DOHH2 (cell line): ENCODE measurements at regions not wholly inside any gene's neighbourhood (a gene's known extent, or its start where the extent isn't known, plus 50 kb on each side); places are given as distances from the start of the nearest gene placed in this dataset.

Experiments used
- H3F3A ChIP-seq: fragments of 200-600 bp; sonication (generic), shearing (Covaris generic); 2 replicates; pipeline ENCODE4 v1.6.0; 2016; ENCODE audit warnings: antibody characterized with exemption, mild to moderate bottlenecking; ENCODE audit not compliant: control insufficient read depth, insufficient read depth
- H3K27ac ChIP-seq: fragments of 200-600 bp; sonication (generic); 2 replicates; pipeline ENCODE4 v1.5.1; 2014; ENCODE audit warnings: low read depth, mild to moderate bottlenecking, low read length, moderate library complexity
- H3K27me3 ChIP-seq: fragments of 200-600 bp; sonication (generic); 2 replicates; pipeline ENCODE4 v1.6.1; 2014; ENCODE audit warnings: mild to moderate bottlenecking, low read length, mixed read lengths; ENCODE audit not compliant: control insufficient read depth
- H3K36me3 ChIP-seq: fragments of 200-600 bp; sonication (generic); 2 replicates; pipeline ENCODE4 v1.6.1; 2014; ENCODE audit warnings: mild to moderate bottlenecking, low read length, moderate library complexity, mixed read lengths; ENCODE audit not compliant: control insufficient read depth
- H3K4me1 ChIP-seq: fragments of 200-600 bp; sonication (generic); 2 replicates; pipeline ENCODE4 v1.6.1; 2014; ENCODE audit warnings: mild to moderate bottlenecking, low read length, mixed read lengths; ENCODE audit not compliant: control insufficient read depth
- H3K4me2 ChIP-seq: fragments of 200-600 bp; sonication (generic); 2 replicates; pipeline ENCODE4 v1.6.0; 2014; ENCODE audit warnings: mild to moderate bottlenecking, low read length, moderate library complexity
- H3K4me3 ChIP-seq: fragments of 200-600 bp; sonication (generic); 2 replicates; pipeline ENCODE4 v1.5.1; 2014; ENCODE audit warnings: mild to moderate bottlenecking, low read length, mixed read lengths
- H3K79me2 ChIP-seq: fragments of 200-600 bp; sonication (generic); 2 replicates; pipeline ENCODE4 v1.6.1; 2014; ENCODE audit warnings: mild to moderate bottlenecking, low read length, mixed read lengths; ENCODE audit not compliant: control insufficient read depth
- H3K9me2 ChIP-seq: fragments of 200-600 bp; sonication (generic); replicated peaks from 2 replicates; pipeline ENCODE4 v1.6.1; 2014; ENCODE audit warnings: mild to moderate bottlenecking, low read length, mixed read lengths; ENCODE audit not compliant: control insufficient read depth
- H3K9me3 ChIP-seq: fragments of 200-600 bp; sonication (generic); 2 replicates; pipeline ENCODE4 v1.6.1; 2014; ENCODE audit warnings: antibody characterized with exemption, low read length, mixed read lengths; ENCODE audit not compliant: control insufficient read depth, insufficient read depth
- H4K20me1 ChIP-seq: fragments of 200-600 bp; sonication (generic); 2 replicates; pipeline ENCODE4 v1.6.0; 2014; ENCODE audit warnings: low read depth, mild to moderate bottlenecking, antibody characterized with exemption, low read length, moderate library complexity; ENCODE audit not compliant: control insufficient read depth, insufficient read depth
- EZH2phosphoT487 ChIP-seq: fragments of 200-600 bp; sonication (generic); IDR thresholded peaks from 2 replicates; pipeline ENCODE4 v1.6.1; 2017; ENCODE audit warnings: borderline replicate concordance, mild to moderate bottlenecking, antibody characterized with exemption, low read length, moderate library complexity, mixed read lengths
- TF ChIP-seq, protein P1 (sequence below): fragments of 200-600 bp; sonication (generic); IDR thresholded peaks from one replicate; pipeline ENCODE4 v1.5.1; 2014; ENCODE audit warnings: antibody characterized with exemption, mild to moderate bottlenecking, low read depth, low read length; ENCODE audit not compliant: poor library complexity, severe bottlenecking

DNA sequence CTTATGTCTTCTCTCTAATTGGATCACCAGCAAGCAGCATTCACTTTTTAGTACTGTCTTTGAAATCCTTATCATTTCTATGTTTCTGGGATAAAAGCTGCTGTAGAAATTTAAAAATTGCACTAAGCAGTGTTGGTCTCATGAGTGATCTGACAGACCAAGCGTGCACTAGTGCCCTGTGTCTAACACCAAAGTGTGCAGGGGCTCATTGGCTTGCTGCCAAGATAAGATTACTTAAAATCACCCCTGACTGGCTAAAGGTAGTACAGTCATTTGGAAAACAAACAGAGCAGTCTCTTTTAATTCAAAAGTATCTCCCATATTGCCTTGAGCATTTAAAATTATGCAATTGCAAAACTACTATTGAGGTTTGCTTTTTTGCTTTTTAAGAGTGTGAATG, 304.6 kb downstream of the ARAP2 start:
- Histone ChIP-seq H3K9me3 (no peaks in the 10 kb centered on the region), H3K79me2 (no peaks in the 10 kb centered on the region), H3K4me2 (no peak overlapping the region), H3K27ac (no peak overlapping the region), H3K9me2 (no peaks in the 10 kb centered on the region), H3K4me3 (no peak overlapping the region), H3F3A (no peaks in the 10 kb centered on the region), H4K20me1 (no peaks in the 10 kb centered on the region), H3K36me3 (no peaks in the 10 kb centered on the region), H3K4me1 (no peaks in the 10 kb centered on the region), H3K27me3 (no peaks in the 10 kb centered on the region)
- TF ChIP-seq, protein P1, sequence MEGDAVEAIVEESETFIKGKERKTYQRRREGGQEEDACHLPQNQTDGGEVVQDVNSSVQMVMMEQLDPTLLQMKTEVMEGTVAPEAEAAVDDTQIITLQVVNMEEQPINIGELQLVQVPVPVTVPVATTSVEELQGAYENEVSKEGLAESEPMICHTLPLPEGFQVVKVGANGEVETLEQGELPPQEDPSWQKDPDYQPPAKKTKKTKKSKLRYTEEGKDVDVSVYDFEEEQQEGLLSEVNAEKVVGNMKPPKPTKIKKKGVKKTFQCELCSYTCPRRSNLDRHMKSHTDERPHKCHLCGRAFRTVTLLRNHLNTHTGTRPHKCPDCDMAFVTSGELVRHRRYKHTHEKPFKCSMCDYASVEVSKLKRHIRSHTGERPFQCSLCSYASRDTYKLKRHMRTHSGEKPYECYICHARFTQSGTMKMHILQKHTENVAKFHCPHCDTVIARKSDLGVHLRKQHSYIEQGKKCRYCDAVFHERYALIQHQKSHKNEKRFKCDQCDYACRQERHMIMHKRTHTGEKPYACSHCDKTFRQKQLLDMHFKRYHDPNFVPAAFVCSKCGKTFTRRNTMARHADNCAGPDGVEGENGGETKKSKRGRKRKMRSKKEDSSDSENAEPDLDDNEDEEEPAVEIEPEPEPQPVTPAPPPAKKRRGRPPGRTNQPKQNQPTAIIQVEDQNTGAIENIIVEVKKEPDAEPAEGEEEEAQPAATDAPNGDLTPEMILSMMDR, result no peak
- no peak for TF ChIP-seq EZH2phosphoT487

DNA sequence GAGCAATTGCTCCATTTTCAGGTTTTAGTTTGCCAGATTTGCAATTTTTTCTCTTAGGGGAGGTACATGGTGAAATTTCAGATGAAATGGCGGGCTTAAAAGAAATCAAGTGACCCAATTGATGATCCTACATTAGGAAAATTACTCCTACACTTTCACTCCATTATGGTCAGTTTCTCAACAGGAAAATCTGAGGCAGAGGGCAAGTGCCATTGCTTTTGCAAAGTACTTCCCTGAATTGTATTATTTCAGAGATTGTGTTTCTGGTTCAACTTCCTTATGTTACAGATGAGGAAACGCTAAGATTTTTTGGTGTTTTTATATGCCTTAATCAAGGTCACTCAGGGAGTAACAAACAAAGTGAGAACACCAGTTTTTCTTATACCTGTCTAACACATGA, 302.2 kb downstream of the ARAP2 start:
- TF ChIP-seq, protein P1, result no peak
- no peak for TF ChIP-seq EZH2phosphoT487

DNA sequence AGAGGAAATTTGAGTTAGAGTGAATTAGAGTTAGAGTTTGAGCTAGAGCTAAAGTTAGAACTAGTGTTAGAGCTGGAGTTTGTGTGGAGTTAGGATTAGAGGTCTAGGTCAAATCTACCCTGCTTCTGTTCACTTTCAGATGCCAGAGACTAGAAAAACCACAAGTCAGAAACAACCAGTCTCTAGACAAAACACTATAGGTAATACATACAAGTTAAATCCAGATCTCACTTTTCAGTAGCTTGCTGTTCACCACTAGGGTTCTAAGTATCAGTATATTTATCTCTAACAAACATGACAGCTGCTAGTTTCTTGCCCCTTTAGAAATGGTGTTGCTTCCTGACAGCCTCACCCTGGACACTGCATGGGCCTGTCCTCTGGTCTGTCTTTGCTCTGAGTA, 300.7 kb downstream of the ARAP2 start:
- Histone ChIP-seq H3K4me1 (no peaks in the 10 kb centered on the region), H3K27me3 (no peaks in the 10 kb centered on the region), H3K36me3 (no peaks in the 10 kb centered on the region), H3K4me3 (no peak overlapping the region), H4K20me1 (no peaks in the 10 kb centered on the region), H3K4me2 (no peak overlapping the region), H3K9me3 (no peaks in the 10 kb centered on the region), H3F3A (no peaks in the 10 kb centered on the region), H3K9me2 (no peaks in the 10 kb centered on the region), H3K79me2 (no peaks in the 10 kb centered on the region), H3K27ac (no peak overlapping the region)
- TF ChIP-seq EZH2phosphoT487, result no peak
- TF ChIP-seq, protein P1, result no peak

More for the DNA sequence above, 302.2 kb downstream of the ARAP2 start:
- H3K4me3 ChIP-seq, result no peak overlapping the region
- no peaks in the 10 kb centered on the region for H3K4me1 ChIP-seq
- H3K27me3 ChIP-seq, result no peaks in the 10 kb centered on the region
- no peaks in the 10 kb centered on the region for H3K9me3 ChIP-seq
- no peaks in the 10 kb centered on the region for H3K79me2 ChIP-seq
- no peaks in the 10 kb centered on the region for H3K9me2 ChIP-seq
- no peak overlapping the region for H3K4me2 ChIP-seq
- H3F3A ChIP-seq, result no peaks in the 10 kb centered on the region
- no peaks in the 10 kb centered on the region for H4K20me1 ChIP-seq
- H3K36me3 ChIP-seq, result no peaks in the 10 kb centered on the region
- no peak overlapping the region for H3K27ac ChIP-seq

DNA sequence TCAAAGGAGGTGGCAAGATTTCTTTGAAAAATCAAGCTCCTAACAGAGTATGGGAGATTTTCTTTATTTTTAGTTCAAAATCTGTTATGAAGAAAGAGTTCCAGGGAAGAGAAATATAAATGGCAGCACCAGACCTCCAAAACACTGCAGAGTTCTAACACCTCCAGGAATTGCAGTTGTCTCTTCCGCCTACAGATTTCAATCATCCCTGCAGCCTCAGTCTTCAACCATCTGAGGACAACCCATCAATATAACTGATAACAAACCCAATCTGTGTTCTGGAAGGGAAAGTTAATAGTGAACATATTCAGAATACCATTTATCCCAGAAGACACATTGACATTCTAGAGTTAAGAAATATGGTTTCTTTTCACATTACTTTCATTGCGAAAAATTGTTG, 296.1 kb downstream of the ARAP2 start:
- no peak overlapping the region for H3K4me3 ChIP-seq
- H3K9me2 ChIP-seq, result no peaks in the 10 kb centered on the region
- TF ChIP-seq, protein P1, result no peak
- no peak for TF ChIP-seq EZH2phosphoT487
- H3F3A ChIP-seq, result no peaks in the 10 kb centered on the region
- H4K20me1 ChIP-seq, result no peaks in the 10 kb centered on the region
- no peaks in the 10 kb centered on the region for H3K4me1 ChIP-seq
- no peaks in the 10 kb centered on the region for H3K36me3 ChIP-seq
- H3K79me2 ChIP-seq, result no peaks in the 10 kb centered on the region
- H3K27ac ChIP-seq, result no peak overlapping the region
- H3K27me3 ChIP-seq, result no peaks in the 10 kb centered on the region
- 0 out of 2 replicates have a peak, but pooled peaks cover 3% of the 10 kb centered on the region for H3K9me3 ChIP-seq
- H3K4me2 ChIP-seq, result no peak overlapping the region
